HepG2 (cell line): ENCODE measurements at regions not wholly inside any gene's neighbourhood (a gene's known extent, or its start where the extent isn't known, plus 50 kb on each side); places are given as distances from the start of the nearest gene placed in this dataset.

Source experiments
- ATAC-seq: fragments of 200-7000 bp; cut with Tn5 transposase; 3 replicates; pipeline ENCODE4 v1.9.1; 2020; ENCODE audit warnings: mild to moderate bottlenecking, moderate library complexity
- BruUV-seq: library from RNA; stranded (reverse); fragments of 400-500 nt; replicated peaks from 2 replicates; lab custom pipeline; 2021; lab: Mats Ljungman, UMichigan
- CTCF ChIA-PET: fragments of 300-600 bp; formaldehyde crosslinking; extraction: SDS; loops from one replicate; lab custom pipeline; 2021; ENCODE audit warnings: low total read pairs, inconsistent platforms, low intra/inter-chr PET ratio; lab: Yijun Ruan, JAX
- POLR2A ChIA-PET: fragments of 350-600 bp; sonication (Branson Sonifier 250); formaldehyde crosslinking; loops from one replicate; lab custom pipeline; 2020; ENCODE audit warnings: antibody characterized with exemption, inconsistent platforms; lab: Yijun Ruan, JAX
- DNase-seq: peaks from one replicate; pipeline ENCODE4 v3.0.0-alpha.2; 2015; ENCODE audit warnings: low spot score
- FAIRE-seq: peaks from 3 replicates; lab custom pipeline; 2011; peaks lifted over from hg19 to GRCh38; lab: Jason Lieb, UNC
- H2AFZ ChIP-seq: one replicate; pipeline ENCODE4 v1.6.1; 2011; ENCODE audit warnings: low read length, inconsistent platforms
- H3K27ac ChIP-seq: fragments of 300-600 bp; 3 replicates; pipeline ENCODE4 v1.8.0; 2011; ENCODE audit warnings: mixed run types, mild to moderate bottlenecking, mixed read lengths, low read length, inconsistent platforms; ENCODE audit not compliant: insufficient read depth; ENCODE audit errors: extremely low read length
- H3K27me3 ChIP-seq, 2 experiments: fragments of 200-600 bp in 1 of 2; 2 replicates in 1 of 2; 3 replicates in 1 of 2; pipeline versions ENCODE4 v1.6.0 to v1.8.0; 2011; ENCODE audit warnings: low read length in 2 of 2, mild to moderate bottlenecking in 2 of 2, moderate library complexity in 2 of 2, inconsistent platforms in 1 of 2; ENCODE audit not compliant: insufficient read depth in 2 of 2, control insufficient read depth in 1 of 2
- H3K36me3 ChIP-seq, 2 experiments: fragments of 200-600 bp in 1 of 2; replicated peaks in 1 of 2; 2 replicates in 1 of 2; 3 replicates in 1 of 2; pipeline versions ENCODE4 v1.5.1 to v1.8.0; 2011; ENCODE audit warnings: low read length in 2 of 2, inconsistent platforms in 1 of 2; ENCODE audit not compliant: insufficient read depth in 2 of 2, control insufficient read depth in 1 of 2
- H3K4me1 ChIP-seq: 2 replicates; pipeline ENCODE4 v1.5.1; 2012; ENCODE audit warnings: low read length, inconsistent platforms; ENCODE audit not compliant: insufficient read depth
- H3K4me2 ChIP-seq: 2 replicates; pipeline ENCODE4 v1.6.0; 2011; ENCODE audit warnings: low read depth, low read length, inconsistent platforms
- H3K4me3 ChIP-seq, 3 experiments: fragments of 200-600 bp in 1 of 3; sonication (generic), shearing (Covaris generic) in 1 of 3; replicated peaks in 1 of 3; 2 replicates each; pipeline ENCODE4 v1.5.1; 2011 to 2016; ENCODE audit warnings: low read length in 3 of 3, inconsistent platforms in 2 of 3, low read depth in 2 of 3, mild to moderate bottlenecking in 2 of 3, control low read depth in 1 of 3, mixed read lengths in 1 of 3; ENCODE audit not compliant: insufficient read depth in 1 of 3
- H3K79me2 ChIP-seq: one replicate; pipeline ENCODE4 v1.6.1; 2011; ENCODE audit warnings: low read length, inconsistent platforms; ENCODE audit not compliant: insufficient read depth
- H3K9ac ChIP-seq: 2 replicates; pipeline ENCODE4 v1.6.0; 2011; ENCODE audit warnings: mild to moderate bottlenecking, low read depth, low read length, inconsistent platforms; ENCODE audit not compliant: insufficient read depth
- H3K9me3 ChIP-seq: 2 replicates; pipeline ENCODE4 v1.5.1; 2012; ENCODE audit warnings: mild to moderate bottlenecking, low read length
- H4K20me1 ChIP-seq: 2 replicates; pipeline ENCODE4 v1.6.0; 2011; ENCODE audit warnings: inconsistent platforms, mild to moderate bottlenecking, low read length, moderate library complexity; ENCODE audit not compliant: insufficient read depth
- ARNTL ChIP-seq: sonication (generic); formaldehyde crosslinking; IDR thresholded peaks from 2 replicates; pipeline ENCODE4 v1.4.0; 2020; ENCODE audit warnings: mild to moderate bottlenecking, missing genetic modification reagents
- CEBPB ChIP-seq: IDR thresholded peaks from 2 replicates; pipeline ENCODE4 v1.6.1; 2011; ENCODE audit warnings: low read depth, low read length, improper control_type of control experiment, borderline replicate concordance
- NR3C1 ChIP-seq: sonication (generic); formaldehyde crosslinking; IDR thresholded peaks from 2 replicates; pipeline ENCODE4 v1.4.0; 2020; ENCODE audit warnings: missing genetic modification reagents
- RFX5 ChIP-seq: IDR thresholded peaks from 2 replicates; pipeline ENCODE4 v1.6.1; 2011; ENCODE audit warnings: low read depth, low read length, improper control_type of control experiment
- YEATS2 ChIP-seq: sonication (generic); formaldehyde crosslinking; IDR thresholded peaks from 2 replicates; pipeline ENCODE4 v1.4.0; 2020; ENCODE audit warnings: missing genetic modification reagents, borderline replicate concordance
- ZNF335 ChIP-seq: sonication (generic); formaldehyde crosslinking; IDR thresholded peaks from 2 replicates; pipeline ENCODE4 v1.4.0; 2020; ENCODE audit warnings: missing genetic modification reagents
- ZNF724P ChIP-seq: sonication (generic); formaldehyde crosslinking; IDR thresholded peaks from 2 replicates; pipeline ENCODE4 v1.8.0; 2022; ENCODE audit warnings: missing genetic modification reagents, borderline replicate concordance
- ZNF749 ChIP-seq: sonication (generic); formaldehyde crosslinking; IDR thresholded peaks from 2 replicates; pipeline ENCODE4 v1.8.0; 2022; ENCODE audit warnings: mild to moderate bottlenecking, missing genetic modification reagents, moderate library complexity, borderline replicate concordance
- WGBS: methylation state at CpG from one replicate; pipeline ENCODE4 v1.1.6; 2017; ENCODE audit warnings: low lambda C conversion rate; 5-methylcytosine and 5-hydroxymethylcytosine counted together
- in situ Hi-C: cut with HindIII; loops from 2 replicates; pipeline ENCODE4 v1.10.0; 2017; ENCODE audit warnings: low pct_unique_long_range_greater_than_20kb; ENCODE audit not compliant: extremely low pct_ligation_motif_present
- intact Hi-C: fragments of 100-400 bp; cut with micrococcal nuclease; formaldehyde crosslinking; loops from one replicate; pipeline ENCODE4 v1.10.0; 2022; ENCODE audit not compliant: unreplicated experiment
- TF ChIP-seq, protein P1 (sequence below): sonication (generic); formaldehyde crosslinking; conservative IDR thresholded peaks from 2 replicates; pipeline ENCODE4 v1.4.0; 2020; ENCODE audit warnings: missing genetic modification reagents

DNA sequence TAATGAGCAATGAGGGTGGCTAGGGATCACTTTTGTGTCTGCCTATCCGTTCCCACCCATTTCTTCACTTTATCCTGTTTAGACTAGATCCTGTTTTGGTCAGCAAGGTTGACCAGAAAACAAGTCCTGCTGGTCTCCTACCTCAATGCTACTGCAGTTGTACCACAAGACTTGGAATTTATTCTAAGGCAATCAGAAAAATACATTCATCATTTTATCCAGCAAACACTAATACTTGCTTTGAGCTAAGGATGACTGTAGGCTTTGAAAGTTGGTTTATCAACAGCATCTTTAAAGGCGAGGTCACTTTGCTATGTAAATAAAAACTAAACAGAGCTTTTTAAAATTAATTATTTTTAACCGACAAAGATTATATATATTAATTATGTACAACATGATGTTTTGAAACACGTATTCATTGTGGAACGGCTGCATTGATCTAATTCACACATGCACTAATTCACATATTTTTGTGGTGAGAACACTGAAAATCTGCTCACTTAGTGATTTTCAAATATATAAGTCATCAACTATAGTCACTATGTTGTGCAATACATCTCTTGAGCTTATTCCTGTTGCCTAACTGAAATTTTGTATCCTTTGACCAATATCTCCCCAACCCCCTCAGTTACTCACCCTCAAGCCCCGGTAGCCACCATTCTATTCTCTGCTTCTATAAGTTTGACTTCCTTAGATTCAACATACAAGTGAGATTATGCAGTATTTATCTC, 125.9 kb upstream of the HS3ST3A1 start:
- in situ Hi-C loops (no loop called here), intact Hi-C loops (no loop called here)
- Histone ChIP-seq H3K4me2 (no peak overlapping the region), H3K9ac (no peak overlapping the region), H3K36me3 (no peaks in the 10 kb centered on the region), H4K20me1 (no peaks in the 10 kb centered on the region), H3K4me3 (no peak overlapping the region), H3K27me3 (no peaks in the 10 kb centered on the region; a peak in 1 of 5 replicates), H3K27ac (no peak overlapping the region), H3K4me1 (peaks cover 11% of the 10 kb centered on the region), H2AFZ (no peak overlapping the region), H3K79me2 (no peaks in the 10 kb centered on the region), H3K9me3 (no peaks in the 10 kb centered on the region)
- no TSS peak for BruUV-seq
- ATAC-seq: no peak
- POLR2A ChIA-PET: no interaction called here
- FAIRE-seq: no peak
- no peak for DNase-seq
- WGBS: 26% methylated on average over 6 of the region's 6 CpGs
- CTCF ChIA-PET: no interaction called here
- TF ChIP-seq ZNF335 (CRISPR knock-in tag): no peak
- peak; percentile 52; the same call in 1 of the 2 replicates for TF ChIP-seq CEBPB

DNA sequence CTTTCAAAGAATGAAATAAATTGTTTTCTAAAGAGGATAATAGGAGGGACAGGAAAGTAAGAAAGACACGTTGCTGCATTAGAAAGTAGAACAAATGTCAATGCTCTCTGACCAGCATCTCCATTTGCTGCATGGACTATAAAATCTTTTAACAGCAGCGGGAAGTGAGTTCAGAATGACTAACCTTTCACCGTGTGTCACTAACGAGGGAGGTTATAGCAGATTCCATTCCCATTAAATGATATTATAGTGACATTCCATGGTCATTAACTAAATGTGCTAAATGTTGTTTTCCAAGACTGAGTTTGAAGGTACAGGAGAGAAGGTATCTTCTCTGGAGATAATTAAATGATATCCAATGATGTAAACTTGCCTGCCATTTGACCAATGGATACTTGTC, 127.1 kb upstream of the HS3ST3A1 start:
- Histone ChIP-seq H3K27ac (no peak overlapping the region), H3K4me2 (no peak overlapping the region), H3K27me3 (no peaks in the 10 kb centered on the region; a peak in 1 of 5 replicates), H3K9me3 (no peaks in the 10 kb centered on the region), H4K20me1 (no peaks in the 10 kb centered on the region), H3K9ac (no peak overlapping the region), H2AFZ (no peak overlapping the region), H3K4me1 (peaks cover 11% of the 10 kb centered on the region), H3K4me3 (no peak overlapping the region), H3K79me2 (no peaks in the 10 kb centered on the region), H3K36me3 (no peaks in the 10 kb centered on the region)
- DNase-seq (no peak), ATAC-seq (no peak), FAIRE-seq (no peak)
- intact Hi-C loops (no loop called here), in situ Hi-C loops (no loop called here)
- CTCF ChIA-PET: no interaction called here
- TF ChIP-seq ZNF724P (no peak), YEATS2 (no peak), RFX5 (no peak), ZNF749 (CRISPR knock-in tag) (no peak), NR3C1 (CRISPR knock-in tag) (no peak), ARNTL (CRISPR knock-in tag) (no peak)
- TF ChIP-seq, protein P1, sequence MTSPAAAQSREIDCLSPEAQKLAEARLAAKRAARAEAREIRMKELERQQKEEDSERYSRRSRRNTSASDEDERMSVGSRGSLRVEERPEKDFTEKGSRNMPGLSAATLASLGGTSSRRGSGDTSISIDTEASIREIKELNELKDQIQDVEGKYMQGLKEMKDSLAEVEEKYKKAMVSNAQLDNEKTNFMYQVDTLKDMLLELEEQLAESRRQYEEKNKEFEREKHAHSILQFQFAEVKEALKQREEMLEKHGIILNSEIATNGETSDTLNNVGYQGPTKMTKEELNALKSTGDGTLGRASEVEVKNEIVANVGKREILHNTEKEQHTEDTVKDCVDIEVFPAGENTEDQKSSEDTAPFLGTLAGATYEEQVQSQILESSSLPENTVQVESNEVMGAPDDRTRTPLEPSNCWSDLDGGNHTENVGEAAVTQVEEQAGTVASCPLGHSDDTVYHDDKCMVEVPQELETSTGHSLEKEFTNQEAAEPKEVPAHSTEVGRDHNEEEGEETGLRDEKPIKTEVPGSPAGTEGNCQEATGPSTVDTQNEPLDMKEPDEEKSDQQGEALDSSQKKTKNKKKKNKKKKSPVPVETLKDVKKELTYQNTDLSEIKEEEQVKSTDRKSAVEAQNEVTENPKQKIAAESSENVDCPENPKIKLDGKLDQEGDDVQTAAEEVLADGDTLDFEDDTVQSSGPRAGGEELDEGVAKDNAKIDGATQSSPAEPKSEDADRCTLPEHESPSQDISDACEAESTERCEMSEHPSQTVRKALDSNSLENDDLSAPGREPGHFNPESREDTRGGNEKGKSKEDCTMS: no peak
- no TSS peak for BruUV-seq
- POLR2A ChIA-PET: no interaction called here
- WGBS: 32% methylated on average over 4 of the region's 4 CpGs
